Right lobe of liver (tissue), 6 donors: ENCODE measurements at regions not wholly inside any gene's neighbourhood (a gene's known extent, or its start where the extent isn't known, plus 50 kb on each side); places are given as distances from the start of the nearest gene placed in this dataset.
"Not testable (repeated sequence)": the region's sequence is repeated elsewhere in the genome, so short reads cannot be mapped to it uniquely, and the experiment has no call there.

Experiments
- ATAC-seq, 4 donors: fragments of 200-7000 bp; cut with Tn5 transposase; one replicate each; pipeline ENCODE4 v1.9.1; 2020; ENCODE audit warnings: mild to moderate bottlenecking in 4 of 4, moderate library complexity in 4 of 4
- DNase-seq, 3 donors: peaks; one replicate each; pipeline ENCODE4 v3.0.0-alpha.2; 2020
- H3K27ac ChIP-seq, 3 donors: fragments of 200-600 bp; one replicate each; pipeline ENCODE4 v1.8.0; 2022
- H3K27me3 ChIP-seq, 2 donors: fragments of 200-600 bp; one replicate each; pipeline ENCODE4 v1.8.0; 2022
- H3K36me3 ChIP-seq, 4 donors: fragments of 200-600 bp; sonication (generic) in 1 of 4; one replicate each; pipeline versions ENCODE4 v1.5.1 to v1.8.0; 2017 to 2022; ENCODE audit warnings: control low read depth in 1 of 4
- H3K4me1 ChIP-seq, 4 donors: fragments of 200-600 bp; sonication (generic) in 1 of 4; one replicate each; pipeline versions ENCODE4 v1.5.1 to v1.8.0; 2017 to 2022; ENCODE audit warnings: control low read depth in 1 of 4
- H3K4me3 ChIP-seq, 3 donors: fragments of 200-600 bp; one replicate each; pipeline ENCODE4 v1.8.0; 2022
- H3K9me3 ChIP-seq, 4 donors: fragments of 200-600 bp; sonication (generic) in 1 of 4; one replicate each; pipeline versions ENCODE4 v1.5.1 to v1.8.0; 2017 to 2022; ENCODE audit warnings: control low read depth in 1 of 4
- CTCF ChIP-seq, 4 donors: fragments of 200-600 bp in 3 of 4; fragments of 450-650 bp in 1 of 4; IDR thresholded peaks; one replicate each; pipeline versions ENCODE4 v1.5.1 to v1.8.0; 2016 to 2022; ENCODE audit warnings: antibody characterized with exemption in 4 of 4, mild to moderate bottlenecking in 2 of 4
- POLR2A ChIP-seq: fragments of 450-650 bp; IDR thresholded peaks from one replicate; pipeline ENCODE4 v1.6.1; 2017; ENCODE audit warnings: antibody characterized with exemption, mild to moderate bottlenecking
- WGBS: methylation state at CpG from one replicate; pipeline ENCODE4 v1.1.6; 2018; ENCODE audit warnings: low coverage, low lambda C conversion rate; ENCODE audit not compliant: insufficient coverage; ENCODE audit errors: missing lambda C conversion rate; 5-methylcytosine and 5-hydroxymethylcytosine counted together
- intact Hi-C, 2 donors: fragments of 100-400 bp; cut with DNase I; formaldehyde crosslinking; loops; one replicate each; pipeline versions ENCODE4 v1.11.2 to v1.14.1; 2022
- donor health status: DM: no; HTN: yes; CAD: no.
- donor health status: DM: no; HTN: no; CAD: no.
- donor health status: DM: no; HTN: no; CAD: no.
- donor health status: DM: no; HTN: yes; CAD: no.
- donor health status: DM: no; HTN: yes; CAD: no.

- no peaks in the 10 kb centered on the region for H3K27me3 ChIP-seq
- H3K4me3 ChIP-seq: no peak overlapping the region
- ATAC-seq (peak in 1 of 4 donors; percentile 22), DNase-seq (no peak)
- H3K4me1 ChIP-seq: no peaks in the 10 kb centered on the region
- intact Hi-C loops: no loop called here
- TF ChIP-seq POLR2A (no peak), CTCF (IDR thresholded peaks at IDR 0.05) (no peak)
- no peaks in the 10 kb centered on the region for H3K9me3 ChIP-seq
- H3K36me3 ChIP-seq: no peaks in the 10 kb centered on the region
- H3K27ac ChIP-seq: no peak overlapping the region
Observed at GRCh38 chr6:112667427-112667826, 320.3 kb downstream of the RFPL4B start.

- no peaks in the 10 kb centered on the region for H3K9me3 ChIP-seq
- no peaks in the 10 kb centered on the region for H3K27me3 ChIP-seq
- no peak overlapping the region for H3K27ac ChIP-seq
- no peak for TF ChIP-seq POLR2A
- no peak for TF ChIP-seq CTCF (IDR thresholded peaks at IDR 0.05)
- no peaks in the 10 kb centered on the region for H3K4me1 ChIP-seq
- intact Hi-C loops: no loop called here
- ATAC-seq (no peak), DNase-seq (no peak)
- H3K36me3 ChIP-seq: no peaks in the 10 kb centered on the region
- no peak overlapping the region for H3K4me3 ChIP-seq
Observed at GRCh38 chr6:112680091-112680490, 333.0 kb downstream of the RFPL4B start.

- Histone ChIP-seq H3K4me1 (no peaks in the 10 kb centered on the region), H3K27me3 (no peaks in the 10 kb centered on the region), H3K4me3 (no peak overlapping the region), H3K9me3 (no peaks in the 10 kb centered on the region), H3K36me3 (no peaks in the 10 kb centered on the region), H3K27ac (no peak overlapping the region)
- WGBS: 56% methylated on average over 5 of the region's 5 CpGs
- no peak for ATAC-seq
- no peak for DNase-seq
- no peak for TF ChIP-seq POLR2A
- TF ChIP-seq CTCF (IDR thresholded peaks at IDR 0.05): no peak
- intact Hi-C loops: no loop called here
Observed at GRCh38 chr6:112682071-112682470, 334.9 kb downstream of the RFPL4B start.

- Histone ChIP-seq H3K9me3 (no peaks in the 10 kb centered on the region), H3K4me1 (no peaks in the 10 kb centered on the region), H3K4me3 (no peak overlapping the region), H3K36me3 (no peaks in the 10 kb centered on the region), H3K27ac (no peak overlapping the region), H3K27me3 (no peaks in the 10 kb centered on the region)
- no peak for ATAC-seq
- 68% methylated on average over 2 of the region's 2 CpGs for WGBS
- TF ChIP-seq CTCF (IDR thresholded peaks at IDR 0.05) (no peak), POLR2A (no peak)
- intact Hi-C loops: no loop called here
- no peak for DNase-seq
Observed at GRCh38 chr6:112683106-112683505, 336.0 kb downstream of the RFPL4B start.

DNA sequence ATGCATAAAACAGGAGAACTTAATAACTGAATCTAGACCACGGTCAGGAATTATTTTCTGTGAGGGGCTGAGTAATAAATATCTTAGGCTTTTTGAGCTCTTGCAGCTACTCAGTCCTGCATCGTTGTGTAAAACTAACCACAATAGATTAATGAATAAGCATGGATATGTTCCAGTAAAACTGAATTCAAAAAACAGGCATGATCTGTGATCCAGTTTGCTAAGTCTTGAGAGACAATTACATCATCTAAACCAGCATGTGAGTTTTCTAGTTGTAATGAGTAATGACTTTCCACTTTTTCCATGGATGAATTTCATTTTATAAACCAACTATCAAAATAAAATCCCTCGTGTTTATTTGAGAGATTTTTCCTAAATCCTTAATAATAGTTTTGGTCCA is 336.8 kb downstream of the RFPL4B start:
- Histone ChIP-seq H3K36me3 (no peaks in the 10 kb centered on the region), H3K4me3 (no peak overlapping the region), H3K4me1 (no peaks in the 10 kb centered on the region), H3K27ac (no peak overlapping the region), H3K27me3 (no peaks in the 10 kb centered on the region), H3K9me3 (no peaks in the 10 kb centered on the region)
- intact Hi-C loops: no loop called here
- WGBS: 42% methylated on average over 3 of the region's 3 CpGs
- ATAC-seq (no peak), DNase-seq (no peak)
- TF ChIP-seq POLR2A (no peak), CTCF (IDR thresholded peaks at IDR 0.05) (no peak)

- intact Hi-C loops, H3K27me3 ChIP-seq, ATAC-seq, H3K36me3 ChIP-seq, H3K4me3 ChIP-seq, H3K9me3 ChIP-seq, H3K27ac ChIP-seq, H3K4me1 ChIP-seq, DNase-seq: not testable (repeated sequence)
- 71% methylated on average over 15 of the region's 15 CpGs for WGBS
Observed at GRCh38 chr6:112685521-112686220, 338.5 kb downstream of the RFPL4B start.

- WGBS: 63% methylated on average over 8 of the region's 24 CpGs
- ATAC-seq, H3K4me1 ChIP-seq, H3K9me3 ChIP-seq, H3K36me3 ChIP-seq, H3K27me3 ChIP-seq, H3K27ac ChIP-seq, intact Hi-C loops, DNase-seq, H3K4me3 ChIP-seq: not testable (repeated sequence)
Observed at GRCh38 chr6:112688487-112689165, 341.5 kb downstream of the RFPL4B start.
